A673 (cell line): ENCODE measurements at regions not wholly inside any gene's neighbourhood (a gene's known extent, or its start where the extent isn't known, plus 50 kb on each side); places are given as distances from the start of the nearest gene placed in this dataset.

Experiments
- BruUV-seq: library from RNA; stranded (reverse); fragments of 400-500 nt; replicated peaks from 2 replicates; lab custom pipeline; 2021; lab: Mats Ljungman, UMichigan
- CTCF ChIA-PET: fragments of 300-600 bp; sonication (Branson Sonifier 250); formaldehyde crosslinking; loops from one replicate; lab custom pipeline; 2022; ENCODE audit warnings: antibody characterized with exemption; lab: Charles Lee
- POLR2A ChIA-PET: fragments of 300-600 bp; sonication (Branson Sonifier 250); formaldehyde crosslinking; loops from one replicate; lab custom pipeline; 2022; ENCODE audit warnings: antibody characterized with exemption; ENCODE audit not compliant: low non-redundant PET; lab: Charles Lee
- DNase-seq: peaks from one replicate; pipeline ENCODE4 v3.0.0-alpha.2; 2015; ENCODE audit warnings: low spot score
- H3K27ac ChIP-seq: fragments of 200-600 bp; sonication (generic); 2 replicates; pipeline ENCODE4 v1.5.1; 2016; ENCODE audit warnings: mixed run types, low read depth, mild to moderate bottlenecking, mixed read lengths, antibody characterized with exemption, low read length; ENCODE audit not compliant: poor library complexity, severe bottlenecking
- H3K27me3 ChIP-seq: fragments of 200-600 bp; sonication (generic); replicated peaks from 2 replicates; pipeline ENCODE4 v1.6.1; 2017; ENCODE audit warnings: mixed run types, low read depth, mild to moderate bottlenecking, mixed read lengths, antibody characterized with exemption, low read length; ENCODE audit not compliant: insufficient read depth, poor library complexity
- H3K36me3 ChIP-seq: fragments of 200-600 bp; sonication (generic); 2 replicates; pipeline ENCODE4 v1.6.1; 2016; ENCODE audit warnings: mixed run types, mild to moderate bottlenecking, mixed read lengths, antibody characterized with exemption, low read length; ENCODE audit not compliant: insufficient read depth, poor library complexity, severe bottlenecking
- H3K4me1 ChIP-seq: fragments of 200-600 bp; sonication (generic); 2 replicates; pipeline ENCODE4 v1.6.1; 2017; ENCODE audit warnings: mixed run types, mild to moderate bottlenecking, mixed read lengths, antibody characterized with exemption, low read length; ENCODE audit not compliant: insufficient read depth, poor library complexity, severe bottlenecking
- H3K4me3 ChIP-seq: fragments of 200-600 bp; sonication (generic); 2 replicates; pipeline ENCODE4 v1.5.1; 2016; ENCODE audit warnings: low read depth, mixed run types, mild to moderate bottlenecking, mixed read lengths, low read length; ENCODE audit not compliant: poor library complexity, severe bottlenecking
- H3K9me3 ChIP-seq: fragments of 200-600 bp; sonication (generic); 2 replicates; pipeline ENCODE4 v1.6.1; 2016; ENCODE audit warnings: mixed run types, low read depth, mild to moderate bottlenecking, mixed read lengths, antibody characterized with exemption, low read length; ENCODE audit not compliant: poor library complexity, severe bottlenecking
- EZH2 ChIP-seq: fragments of 200-600 bp; sonication (generic); IDR thresholded peaks from 2 replicates; pipeline ENCODE4 v1.6.1; 2017; ENCODE audit warnings: borderline replicate concordance, low read depth, mild to moderate bottlenecking, mixed read lengths, antibody characterized with exemption, low read length; ENCODE audit not compliant: poor library complexity, severe bottlenecking
- intact Hi-C: fragments of 100-400 bp; cut with micrococcal nuclease; formaldehyde crosslinking; loops from one replicate; pipeline ENCODE4 v1.10.0; 2022; ENCODE audit not compliant: unreplicated experiment
- TF ChIP-seq, protein P1 (sequence below): fragments of 300-800, 200-600 bp; sonication (generic); conservative IDR thresholded peaks from 2 replicates; pipeline ENCODE4 v1.5.1; 2017; ENCODE audit warnings: low read depth, mild to moderate bottlenecking, antibody characterized with exemption, low read length, moderate library complexity, mixed read lengths

DNA sequence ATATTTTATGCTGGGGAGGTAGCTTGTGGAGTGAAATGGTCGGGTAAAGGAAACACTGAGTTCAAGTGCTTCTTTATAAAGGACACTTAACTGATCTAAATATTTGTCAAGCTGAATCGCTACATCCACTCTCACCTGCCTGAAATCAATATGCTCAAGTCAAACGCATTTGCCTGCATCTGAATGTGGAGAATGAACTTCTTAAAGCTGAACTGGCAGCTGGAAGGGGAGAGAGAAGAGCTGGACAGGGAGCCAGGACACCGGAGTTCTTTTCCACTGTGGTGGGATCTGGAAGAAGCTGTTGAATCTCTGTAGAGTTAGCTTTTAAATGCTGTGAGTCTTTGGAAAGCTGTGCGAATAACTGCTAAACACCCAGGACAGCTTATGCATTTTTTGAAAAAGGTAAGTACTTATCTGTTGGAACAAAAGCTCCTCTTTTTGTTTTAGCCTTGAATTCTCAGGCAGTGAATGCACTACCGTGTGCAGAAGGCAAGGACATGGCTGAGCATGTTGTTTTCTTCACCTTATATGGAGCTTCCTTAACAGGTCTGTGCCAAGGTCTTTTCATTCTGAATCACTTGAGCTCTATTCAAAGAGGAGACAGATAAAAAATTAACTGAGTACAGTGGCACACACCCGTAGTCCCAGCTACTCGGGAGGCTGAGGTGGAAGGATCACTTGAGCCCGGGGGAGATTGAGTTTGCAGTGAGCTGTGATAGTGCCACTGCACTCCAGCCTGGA, 74.2 kb upstream of the KLF7 start:
- BruUV-seq = no TSS peak
- POLR2A ChIA-PET = no interaction called here
- intact Hi-C loops = no loop called here

DNA sequence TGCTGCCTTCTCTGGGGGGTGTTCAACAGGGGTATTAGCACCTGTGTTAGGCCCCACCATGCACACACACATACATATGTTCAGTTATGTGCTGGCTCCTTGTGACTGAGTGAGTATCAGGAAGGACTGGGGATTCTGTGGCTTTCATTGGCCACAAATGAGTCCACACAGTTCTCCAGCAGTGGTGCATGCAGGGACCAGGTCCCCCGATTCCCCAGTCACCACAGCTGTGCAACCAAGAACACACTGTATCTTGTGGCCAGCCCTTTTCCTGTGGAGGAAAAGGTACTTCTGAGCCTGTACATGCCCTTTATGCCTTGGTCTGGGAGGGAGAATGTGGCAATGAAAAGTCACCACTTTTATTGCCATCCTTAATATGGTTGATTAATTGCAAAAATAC, 74.9 kb upstream of the KLF7 start:
- TF ChIP-seq, protein P1, sequence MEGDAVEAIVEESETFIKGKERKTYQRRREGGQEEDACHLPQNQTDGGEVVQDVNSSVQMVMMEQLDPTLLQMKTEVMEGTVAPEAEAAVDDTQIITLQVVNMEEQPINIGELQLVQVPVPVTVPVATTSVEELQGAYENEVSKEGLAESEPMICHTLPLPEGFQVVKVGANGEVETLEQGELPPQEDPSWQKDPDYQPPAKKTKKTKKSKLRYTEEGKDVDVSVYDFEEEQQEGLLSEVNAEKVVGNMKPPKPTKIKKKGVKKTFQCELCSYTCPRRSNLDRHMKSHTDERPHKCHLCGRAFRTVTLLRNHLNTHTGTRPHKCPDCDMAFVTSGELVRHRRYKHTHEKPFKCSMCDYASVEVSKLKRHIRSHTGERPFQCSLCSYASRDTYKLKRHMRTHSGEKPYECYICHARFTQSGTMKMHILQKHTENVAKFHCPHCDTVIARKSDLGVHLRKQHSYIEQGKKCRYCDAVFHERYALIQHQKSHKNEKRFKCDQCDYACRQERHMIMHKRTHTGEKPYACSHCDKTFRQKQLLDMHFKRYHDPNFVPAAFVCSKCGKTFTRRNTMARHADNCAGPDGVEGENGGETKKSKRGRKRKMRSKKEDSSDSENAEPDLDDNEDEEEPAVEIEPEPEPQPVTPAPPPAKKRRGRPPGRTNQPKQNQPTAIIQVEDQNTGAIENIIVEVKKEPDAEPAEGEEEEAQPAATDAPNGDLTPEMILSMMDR = no peak
- TF ChIP-seq EZH2 = no peak
- ChIA-PET POLR2A (no interaction called here), CTCF (no interaction called here)
- Histone ChIP-seq H3K36me3 (no peaks in the 10 kb centered on the region), H3K4me1 (no peaks in the 10 kb centered on the region), H3K27ac (no peak overlapping the region), H3K27me3 (no peaks in the 10 kb centered on the region), H3K4me3 (no peak overlapping the region), H3K9me3 (no peaks in the 10 kb centered on the region)
- no TSS peak for BruUV-seq
- DNase-seq = no peak
- intact Hi-C loops = no loop called here

More for the DNA sequence above, 74.2 kb upstream of the KLF7 start:
- CTCF ChIA-PET = no interaction called here
- H3K4me1 ChIP-seq = no peaks in the 10 kb centered on the region
- TF ChIP-seq EZH2 = no peak
- TF ChIP-seq, protein P1 = no peak
- no peak overlapping the region for H3K27ac ChIP-seq
- no peaks in the 10 kb centered on the region for H3K9me3 ChIP-seq
- H3K27me3 ChIP-seq = no peaks in the 10 kb centered on the region
- H3K4me3 ChIP-seq = no peak overlapping the region
- no peak for DNase-seq
- no peaks in the 10 kb centered on the region for H3K36me3 ChIP-seq

DNA sequence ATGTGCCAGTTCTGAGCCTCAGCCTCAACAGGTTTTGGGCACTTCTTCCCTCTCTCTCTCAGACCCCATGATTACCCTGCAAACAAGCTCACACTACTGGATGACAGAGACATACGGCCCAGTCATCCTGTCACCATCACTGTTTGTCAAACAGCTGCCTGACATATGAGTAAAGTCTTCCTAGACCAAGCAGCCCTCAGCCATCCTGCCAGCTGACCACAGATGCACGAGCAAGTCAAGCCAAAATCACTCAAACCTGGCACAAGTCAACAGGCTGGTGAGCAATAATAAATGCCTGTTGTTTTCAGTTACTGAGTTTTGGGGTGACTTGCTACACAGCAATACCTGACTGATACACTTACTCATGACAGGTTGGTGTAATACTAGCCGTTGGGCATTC, 75.5 kb upstream of the KLF7 start:
- ChIA-PET POLR2A (no interaction called here), CTCF (no interaction called here)
- H3K4me3 ChIP-seq = no peak overlapping the region
- H3K4me1 ChIP-seq = no peaks in the 10 kb centered on the region
- no peaks in the 10 kb centered on the region for H3K27me3 ChIP-seq
- no TSS peak for BruUV-seq
- H3K9me3 ChIP-seq = no peaks in the 10 kb centered on the region
- no peak for TF ChIP-seq EZH2
- TF ChIP-seq, protein P1 = no peak
- no peak overlapping the region for H3K27ac ChIP-seq
- no peak for DNase-seq
- intact Hi-C loops = no loop called here
- no peaks in the 10 kb centered on the region for H3K36me3 ChIP-seq
